ENCODE measurements at regions not wholly inside any gene's neighbourhood (a gene's known extent, or its start where the extent isn't known, plus 50 kb on each side); places are given as distances from the start of the nearest gene placed in this dataset.

- TF ChIP-seq CTCF (IDR thresholded peaks at IDR 0.05; ENCODE audit: low read depth, low read length): no peak
These were observed 440.1 kb downstream of the EFNB2 start for GRCh38 chr13:106095406-106095805.

GRCh38 chr13:106090001-106090400 lies 445.5 kb downstream of the EFNB2 start:
- no peaks in the 10 kb centered on the region for H3K27me3 ChIP-seq (ENCODE audit: insufficient read depth, low read depth, severe bottlenecking)
- no peaks in the 10 kb centered on the region for H3K9me3 ChIP-seq (ENCODE audit: severe bottlenecking)
- no peaks in the 10 kb centered on the region for H3K36me3 ChIP-seq
- no peak for DNase-seq
- no peak overlapping the region for H3K4me3 ChIP-seq (ENCODE audit: low read depth, low read length)
- TF ChIP-seq CTCF (IDR thresholded peaks at IDR 0.05; ENCODE audit: low read depth, low read length): no peak
- H3K27ac ChIP-seq: no peak overlapping the region

More at GRCh38 chr13:106095406-106095805, 440.1 kb downstream of the EFNB2 start:
- Histone ChIP-seq H3K36me3 (no peaks in the 10 kb centered on the region), H3K27me3 (ENCODE audit: insufficient read depth, low read depth, severe bottlenecking) (no peaks in the 10 kb centered on the region), H3K27ac (no peak overlapping the region), H3K9me3 (ENCODE audit: severe bottlenecking) (no peaks in the 10 kb centered on the region), H3K4me3 (ENCODE audit: low read depth, low read length) (no peak overlapping the region)
- no peak for DNase-seq

- Histone ChIP-seq H3K27ac (no peak overlapping the region), H3K27me3 (ENCODE audit: insufficient read depth, low read depth, severe bottlenecking) (no peaks in the 10 kb centered on the region), H3K4me3 (ENCODE audit: low read depth, low read length) (no peak overlapping the region), H3K36me3 (no peaks in the 10 kb centered on the region), H3K9me3 (ENCODE audit: severe bottlenecking) (no peaks in the 10 kb centered on the region)
- DNase-seq: no peak
- TF ChIP-seq CTCF (IDR thresholded peaks at IDR 0.05; ENCODE audit: low read depth, low read length): no peak
These were observed 446.0 kb downstream of the EFNB2 start for GRCh38 chr13:106089261-106089980.

GRCh38 chr13:106088085-106088484 lies 447.4 kb downstream of the EFNB2 start:
- H3K27ac ChIP-seq: no peak overlapping the region
- no peaks in the 10 kb centered on the region for H3K27me3 ChIP-seq (ENCODE audit: insufficient read depth, low read depth, severe bottlenecking)
- TF ChIP-seq CTCF (IDR thresholded peaks at IDR 0.05; ENCODE audit: low read depth, low read length): no peak
- no peak for DNase-seq
- no peak overlapping the region for H3K4me3 ChIP-seq (ENCODE audit: low read depth, low read length)
- H3K36me3 ChIP-seq: no peaks in the 10 kb centered on the region
- no peaks in the 10 kb centered on the region for H3K9me3 ChIP-seq (ENCODE audit: severe bottlenecking)

- Histone ChIP-seq H3K27ac (no peak overlapping the region), H3K4me3 (ENCODE audit: low read depth, low read length) (no peak overlapping the region), H3K36me3 (no peaks in the 10 kb centered on the region), H3K9me3 (ENCODE audit: severe bottlenecking) (no peaks in the 10 kb centered on the region), H3K27me3 (ENCODE audit: insufficient read depth, low read depth, severe bottlenecking) (no peaks in the 10 kb centered on the region)
- TF ChIP-seq CTCF (IDR thresholded peaks at IDR 0.05; ENCODE audit: low read depth, low read length): no peak
- DNase-seq: no peak
These were observed 448.3 kb downstream of the EFNB2 start for GRCh38 chr13:106087201-106087600.
